MCF 10A (cell line): ENCODE measurements at regions not wholly inside any gene's neighbourhood (a gene's known extent, or its start where the extent isn't known, plus 50 kb on each side); places are given as distances from the start of the nearest gene placed in this dataset.

Experiments
- BruUV-seq: library from RNA; stranded (reverse); fragments of 400-500 nt; replicated peaks from 2 replicates; lab custom pipeline; 2021; lab: Mats Ljungman, UMichigan
- CTCF ChIA-PET: fragments of 300-600 bp; sonication (Branson Sonifier 250); formaldehyde crosslinking; extraction: SDS; loops from one replicate; lab custom pipeline; 2021; ENCODE audit warnings: antibody characterized with exemption, inconsistent platforms; lab: Yijun Ruan, JAX
- POLR2A ChIA-PET: fragments of 300-600, 350-650 bp; sonication (Branson Sonifier 250); formaldehyde crosslinking; extraction: SDS; loops from one replicate; lab custom pipeline; 2020; ENCODE audit warnings: antibody characterized with exemption, inconsistent platforms; lab: Yijun Ruan, JAX
- DNase-seq: peaks from one replicate; pipeline ENCODE4 v3.0.0-alpha.2; 2018; ENCODE audit not compliant: unreplicated experiment
- H3K27ac Mint-ChIP-seq: one replicate; pipeline ENCODE4 v1.8.0; 2022; ENCODE audit warnings: mild to moderate bottlenecking, low read depth, mixed read lengths; ENCODE audit not compliant: unreplicated experiment
- H3K27me3 Mint-ChIP-seq: one replicate; pipeline ENCODE4 v1.8.0; 2022; ENCODE audit warnings: mixed read lengths; ENCODE audit not compliant: insufficient read depth, unreplicated experiment
- H3K36me3 Mint-ChIP-seq: one replicate; pipeline ENCODE4 v1.8.0; 2022; ENCODE audit warnings: mild to moderate bottlenecking, moderate library complexity, mixed read lengths; ENCODE audit not compliant: insufficient read depth, unreplicated experiment
- H3K4me1 Mint-ChIP-seq: one replicate; pipeline ENCODE4 v1.8.0; 2022; ENCODE audit warnings: mixed read lengths; ENCODE audit not compliant: insufficient read depth, unreplicated experiment
- H3K4me3 Mint-ChIP-seq: one replicate; pipeline ENCODE4 v1.8.0; 2022; ENCODE audit warnings: mild to moderate bottlenecking, moderate library complexity, mixed read lengths; ENCODE audit not compliant: unreplicated experiment
- H3K9me3 Mint-ChIP-seq: one replicate; pipeline ENCODE4 v1.8.0; 2022; ENCODE audit warnings: mixed read lengths; ENCODE audit not compliant: unreplicated experiment
- intact Hi-C: fragments of 100-400 bp; cut with micrococcal nuclease; formaldehyde crosslinking; loops from 2 replicates; pipeline ENCODE4 v1.14.1; 2022
- TF ChIP-seq, protein P1 (sequence below): fragments of 200-600 bp; IDR thresholded peaks from one replicate; pipeline ENCODE4 v1.8.0; 2022; ENCODE audit warnings: antibody characterized with exemption, mild to moderate bottlenecking; ENCODE audit not compliant: unreplicated experiment

- no peaks in the 10 kb centered on the region for H3K36me3 Mint-ChIP-seq
Measured at GRCh38 chr7:68014031-68014736, 1017.6 kb downstream of the TYW1 start.

DNA sequence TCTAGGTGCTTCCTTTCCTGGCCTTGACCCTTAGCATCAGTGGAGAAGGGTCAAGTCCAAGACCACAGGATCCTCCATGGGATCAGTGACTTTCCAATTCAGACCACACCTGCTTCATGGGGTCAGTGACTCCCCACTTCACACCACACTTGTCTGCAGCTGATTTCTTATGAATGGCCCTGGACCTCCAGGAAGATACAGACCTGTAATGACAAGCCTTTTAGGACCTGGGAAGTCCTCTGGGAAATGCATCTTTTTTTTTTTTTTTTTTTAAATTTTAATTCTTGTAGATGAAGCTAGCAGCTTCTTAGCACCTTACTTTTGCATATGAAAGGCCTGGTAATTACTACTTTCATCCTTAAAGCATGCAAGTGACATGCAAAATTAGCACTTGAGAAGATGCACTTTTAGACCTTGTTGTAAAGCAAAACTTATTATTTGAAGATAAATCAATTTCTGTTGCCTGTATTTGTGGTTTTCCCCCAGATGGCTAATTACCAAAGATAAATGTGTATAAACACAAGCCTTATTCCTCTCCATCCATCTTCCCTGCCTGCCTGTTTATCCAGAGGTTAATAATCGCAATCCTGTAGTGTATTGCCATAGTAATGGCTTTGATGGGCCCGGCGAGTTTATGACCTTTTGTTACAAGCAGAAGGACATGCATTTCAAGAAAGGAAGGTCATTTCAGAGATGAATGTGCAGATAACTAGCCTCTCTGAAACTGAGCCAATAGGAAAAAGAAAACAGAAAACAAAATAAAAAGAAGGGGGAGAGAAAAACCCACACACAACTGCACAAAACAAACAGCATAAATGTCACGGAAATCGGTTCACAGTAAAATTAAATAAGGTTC is 1018.7 kb downstream of the TYW1 start:
- Mint-ChIP-seq H3K4me3 (no peak overlapping the region), H3K4me1 (no peaks in the 10 kb centered on the region), H3K27ac (no peak overlapping the region), H3K27me3 (no peaks in the 10 kb centered on the region), H3K9me3 (peaks cover 42% of the 10 kb centered on the region), H3K36me3 (no peaks in the 10 kb centered on the region)
- intact Hi-C loops: no loop called here
- TF ChIP-seq, protein P1, sequence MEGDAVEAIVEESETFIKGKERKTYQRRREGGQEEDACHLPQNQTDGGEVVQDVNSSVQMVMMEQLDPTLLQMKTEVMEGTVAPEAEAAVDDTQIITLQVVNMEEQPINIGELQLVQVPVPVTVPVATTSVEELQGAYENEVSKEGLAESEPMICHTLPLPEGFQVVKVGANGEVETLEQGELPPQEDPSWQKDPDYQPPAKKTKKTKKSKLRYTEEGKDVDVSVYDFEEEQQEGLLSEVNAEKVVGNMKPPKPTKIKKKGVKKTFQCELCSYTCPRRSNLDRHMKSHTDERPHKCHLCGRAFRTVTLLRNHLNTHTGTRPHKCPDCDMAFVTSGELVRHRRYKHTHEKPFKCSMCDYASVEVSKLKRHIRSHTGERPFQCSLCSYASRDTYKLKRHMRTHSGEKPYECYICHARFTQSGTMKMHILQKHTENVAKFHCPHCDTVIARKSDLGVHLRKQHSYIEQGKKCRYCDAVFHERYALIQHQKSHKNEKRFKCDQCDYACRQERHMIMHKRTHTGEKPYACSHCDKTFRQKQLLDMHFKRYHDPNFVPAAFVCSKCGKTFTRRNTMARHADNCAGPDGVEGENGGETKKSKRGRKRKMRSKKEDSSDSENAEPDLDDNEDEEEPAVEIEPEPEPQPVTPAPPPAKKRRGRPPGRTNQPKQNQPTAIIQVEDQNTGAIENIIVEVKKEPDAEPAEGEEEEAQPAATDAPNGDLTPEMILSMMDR: no peak
- no peak for DNase-seq
- BruUV-seq: no TSS peak
- CTCF ChIA-PET: no interaction called here
- POLR2A ChIA-PET: no interaction called here

More at GRCh38 chr7:68014031-68014736, 1017.6 kb downstream of the TYW1 start:
- no peaks in the 10 kb centered on the region for H3K4me1 Mint-ChIP-seq
- TF ChIP-seq, protein P1: no peak
- H3K9me3 Mint-ChIP-seq: peaks cover 42% of the 10 kb centered on the region
- no peak for DNase-seq
- no TSS peak for BruUV-seq
- intact Hi-C loops: no loop called here
- no peak overlapping the region for H3K27ac Mint-ChIP-seq
- ChIA-PET CTCF (interaction anchor here (0.5 to 0.6 kb wide), 2 partner anchors 40 to 530 kb away, joined by 3 read pairs; no protein-coding TSS in a partner anchor), POLR2A (no interaction called here)
- no peaks in the 10 kb centered on the region for H3K27me3 Mint-ChIP-seq
- H3K4me3 Mint-ChIP-seq: no peak overlapping the region

GRCh38 chr7:68015978-68016532 is 1019.4 kb downstream of the TYW1 start:
- no peak overlapping the region for H3K27ac Mint-ChIP-seq
- TF ChIP-seq, protein P1: no peak
- ChIA-PET CTCF (no interaction called here), POLR2A (no interaction called here)
- no TSS peak for BruUV-seq
- peaks cover 39% of the 10 kb centered on the region for H3K9me3 Mint-ChIP-seq
- intact Hi-C loops: no loop called here
- H3K4me3 Mint-ChIP-seq: no peak overlapping the region
- H3K4me1 Mint-ChIP-seq: no peaks in the 10 kb centered on the region
- no peak for DNase-seq
- H3K36me3 Mint-ChIP-seq: no peaks in the 10 kb centered on the region
- no peaks in the 10 kb centered on the region for H3K27me3 Mint-ChIP-seq

- Mint-ChIP-seq H3K27me3 (no peaks in the 10 kb centered on the region), H3K4me1 (no peaks in the 10 kb centered on the region), H3K9me3 (peaks cover 38% of the 10 kb centered on the region), H3K27ac (no peak overlapping the region), H3K4me3 (no peak overlapping the region), H3K36me3 (no peaks in the 10 kb centered on the region)
- BruUV-seq: no TSS peak
- ChIA-PET POLR2A (no interaction called here), CTCF (no interaction called here)
- TF ChIP-seq, protein P1: no peak
- no peak for DNase-seq
- intact Hi-C loops: no loop called here
Measured at GRCh38 chr7:68020102-68020501, 1023.5 kb downstream of the TYW1 start.
